ENCODE measurements at regions not wholly inside any gene's neighbourhood (a gene's known extent, or its start where the extent isn't known, plus 50 kb on each side); places are given as distances from the start of the nearest gene placed in this dataset.

DNA sequence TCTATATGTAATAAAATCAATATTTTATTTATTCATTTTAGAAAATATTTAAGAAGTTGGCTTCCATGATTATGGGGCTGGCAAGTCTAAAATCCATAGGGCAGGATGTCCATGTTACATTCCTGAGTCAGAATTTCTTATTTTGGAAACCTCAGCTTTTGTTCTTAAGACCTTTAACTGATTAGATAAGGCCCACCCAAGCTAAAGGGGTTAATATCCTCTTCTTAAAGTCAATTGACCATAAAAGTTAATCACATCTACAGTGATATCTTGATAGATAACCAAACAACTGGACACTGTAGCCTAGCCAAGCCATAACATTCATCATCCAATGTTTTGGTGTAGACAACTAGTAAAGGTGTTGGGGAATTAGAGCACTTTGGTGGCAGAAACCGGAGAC is 1035.4 kb upstream of the ZEB2 start:
- Histone ChIP-seq H4K8ac (ENCODE audit: low read length) (no peak overlapping the region), H3K27me3 (ENCODE audit: control insufficient read depth in 1 of 2, insufficient read depth in 1 of 2, low read length in 2 of 2) (no peaks in the 10 kb centered on the region), H2BK120ac (ENCODE audit: low read depth, low read length) (no peak overlapping the region), H3K23ac (ENCODE audit: low read length in 2 of 2) (no peak overlapping the region), H3K4me2 (ENCODE audit: low read length, poor library complexity, severe bottlenecking) (no peak overlapping the region), H3K18ac (ENCODE audit: low read depth in 1 of 2, low read length in 2 of 2) (no peak overlapping the region), H3K27ac (ENCODE audit: low read length, poor library complexity, severe bottlenecking) (no peak overlapping the region), H2AK5ac (ENCODE audit: low read length, severe bottlenecking) (no peak overlapping the region), H3K79me1 (replicated peaks; ENCODE audit: low read length, poor library complexity, severe bottlenecking) (no peaks in the 10 kb centered on the region), H3K4me3 (ENCODE audit: insufficient read depth in 1 of 2, low read depth in 1 of 2, low read length in 2 of 2) (no peak overlapping the region), H2BK15ac (ENCODE audit: low read depth, poor library complexity, severe bottlenecking) (no peak overlapping the region), H2AFZ (ENCODE audit: low read depth, low read length) (no peak overlapping the region), H3K36me3 (ENCODE audit: control insufficient read depth in 1 of 2, insufficient read depth in 2 of 2, low read depth in 1 of 2, low read length in 2 of 2) (no peaks in the 10 kb centered on the region), H4K91ac (ENCODE audit: low read length) (no peak overlapping the region), H3K4ac (ENCODE audit: low read depth in 1 of 2, low read length in 2 of 2) (no peak overlapping the region), H3K9me3 (ENCODE audit: control insufficient read depth, low read length) (no peaks in the 10 kb centered on the region), H2BK5ac (ENCODE audit: low read depth, low read length, poor library complexity, severe bottlenecking) (no peak overlapping the region), H2BK12ac (ENCODE audit: low read length in 2 of 2) (no peak overlapping the region), H3K14ac (ENCODE audit: low read length in 2 of 2) (no peak overlapping the region), H3K4me1 (ENCODE audit: control insufficient read depth, insufficient read depth, low read depth, low read length) (no peaks in the 10 kb centered on the region), H3K9ac (ENCODE audit: low read length) (no peak overlapping the region)
- no CpG with 5 or more reads among the region's 1 CpG for WGBS
- no peak for DNase-seq

DNA sequence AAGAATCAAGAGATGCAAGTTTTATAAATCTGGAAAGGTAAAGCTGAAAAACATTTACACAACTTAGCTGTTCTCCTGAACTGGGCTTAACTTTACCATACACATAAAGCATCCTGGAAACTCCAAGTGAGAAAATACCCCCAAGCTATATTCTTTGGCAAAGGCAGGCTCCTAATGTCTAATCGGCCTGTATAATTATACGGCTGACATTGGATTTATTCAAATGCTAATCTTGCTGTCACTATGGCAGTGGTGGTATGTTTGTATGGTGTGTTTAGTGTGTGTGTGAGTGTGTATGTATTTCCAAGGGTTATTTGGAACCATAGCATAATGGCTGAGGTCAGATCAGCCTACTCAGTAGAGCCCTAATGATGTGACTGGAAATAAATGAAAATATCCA is 1031.8 kb upstream of the ZEB2 start:
- Histone ChIP-seq H3K36me3 (ENCODE audit: control insufficient read depth in 1 of 2, insufficient read depth in 2 of 2, low read depth in 1 of 2, low read length in 2 of 2) (no peaks in the 10 kb centered on the region), H3K79me1 (replicated peaks; ENCODE audit: low read length, poor library complexity, severe bottlenecking) (no peaks in the 10 kb centered on the region), H4K91ac (ENCODE audit: low read length) (no peak overlapping the region), H3K27me3 (ENCODE audit: control insufficient read depth in 1 of 2, insufficient read depth in 1 of 2, low read length in 2 of 2) (no peaks in the 10 kb centered on the region), H3K4me1 (ENCODE audit: control insufficient read depth, insufficient read depth, low read depth, low read length) (no peaks in the 10 kb centered on the region), H2BK5ac (ENCODE audit: low read depth, low read length, poor library complexity, severe bottlenecking) (no peak overlapping the region), H3K9me3 (ENCODE audit: control insufficient read depth, low read length) (no peaks in the 10 kb centered on the region), H2BK120ac (ENCODE audit: low read depth, low read length) (no peak overlapping the region), H2AFZ (ENCODE audit: low read depth, low read length) (no peak overlapping the region), H2AK5ac (ENCODE audit: low read length, severe bottlenecking) (no peak overlapping the region), H4K8ac (ENCODE audit: low read length) (no peak overlapping the region), H3K23ac (ENCODE audit: low read length in 2 of 2) (no peak overlapping the region), H3K14ac (ENCODE audit: low read length in 2 of 2) (no peak overlapping the region), H2BK12ac (ENCODE audit: low read length in 2 of 2) (no peak overlapping the region), H3K4me3 (ENCODE audit: insufficient read depth in 1 of 2, low read depth in 1 of 2, low read length in 2 of 2) (no peak overlapping the region), H3K9ac (ENCODE audit: low read length) (no peak overlapping the region), H2BK15ac (ENCODE audit: low read depth, poor library complexity, severe bottlenecking) (no peak overlapping the region), H3K27ac (ENCODE audit: low read length, poor library complexity, severe bottlenecking) (no peak overlapping the region), H3K4ac (ENCODE audit: low read depth in 1 of 2, low read length in 2 of 2) (no peak overlapping the region), H3K4me2 (ENCODE audit: low read length, poor library complexity, severe bottlenecking) (no peak overlapping the region), H3K18ac (ENCODE audit: low read depth in 1 of 2, low read length in 2 of 2) (no peak overlapping the region)
- WGBS = 100% methylated on average over 2 of the region's 2 CpGs
- DNase-seq = no peak

DNA sequence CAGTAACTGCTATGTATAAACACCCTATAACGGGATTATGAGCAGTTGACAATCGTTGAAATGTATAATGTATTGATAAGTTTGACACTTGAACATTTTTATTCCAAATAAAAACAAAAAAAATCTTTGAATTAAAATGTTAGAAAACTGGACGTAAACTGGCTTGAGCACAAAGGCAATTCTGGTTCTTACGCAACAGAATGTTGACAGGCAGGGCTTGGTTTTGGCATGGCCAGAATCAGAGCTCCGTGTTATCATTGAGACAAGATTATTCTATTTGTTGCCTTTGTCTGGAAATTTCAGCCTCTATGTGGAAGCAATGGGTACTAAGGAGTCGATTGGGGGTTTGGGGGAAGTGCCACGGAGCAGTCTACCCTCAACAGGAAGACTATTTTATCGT is 1028.6 kb upstream of the ZEB2 start:
- Histone ChIP-seq H3K9ac (ENCODE audit: low read length) (no peak overlapping the region), H2BK15ac (ENCODE audit: low read depth, poor library complexity, severe bottlenecking) (no peak overlapping the region), H2BK5ac (ENCODE audit: low read depth, low read length, poor library complexity, severe bottlenecking) (no peak overlapping the region), H2AFZ (ENCODE audit: low read depth, low read length) (no peak overlapping the region), H3K4me3 (ENCODE audit: insufficient read depth in 1 of 2, low read depth in 1 of 2, low read length in 2 of 2) (no peak overlapping the region), H4K8ac (ENCODE audit: low read length) (no peak overlapping the region), H3K23ac (ENCODE audit: low read length in 2 of 2) (no peak overlapping the region), H2AK5ac (ENCODE audit: low read length, severe bottlenecking) (no peak overlapping the region), H3K27ac (ENCODE audit: low read length, poor library complexity, severe bottlenecking) (no peak overlapping the region), H3K4me2 (ENCODE audit: low read length, poor library complexity, severe bottlenecking) (no peak overlapping the region), H2BK120ac (ENCODE audit: low read depth, low read length) (no peak overlapping the region), H3K14ac (ENCODE audit: low read length in 2 of 2) (no peak overlapping the region), H3K9me3 (ENCODE audit: control insufficient read depth, low read length) (no peaks in the 10 kb centered on the region), H3K4ac (ENCODE audit: low read depth in 1 of 2, low read length in 2 of 2) (no peak overlapping the region), H4K91ac (ENCODE audit: low read length) (no peak overlapping the region), H3K4me1 (ENCODE audit: control insufficient read depth, insufficient read depth, low read depth, low read length) (no peaks in the 10 kb centered on the region), H3K36me3 (ENCODE audit: control insufficient read depth in 1 of 2, insufficient read depth in 2 of 2, low read depth in 1 of 2, low read length in 2 of 2) (no peaks in the 10 kb centered on the region), H3K79me1 (replicated peaks; ENCODE audit: low read length, poor library complexity, severe bottlenecking) (no peaks in the 10 kb centered on the region), H2BK12ac (ENCODE audit: low read length in 2 of 2) (no peak overlapping the region), H3K27me3 (ENCODE audit: control insufficient read depth in 1 of 2, insufficient read depth in 1 of 2, low read length in 2 of 2) (no peaks in the 10 kb centered on the region), H3K18ac (ENCODE audit: low read depth in 1 of 2, low read length in 2 of 2) (no peak overlapping the region)
- DNase-seq = no peak
- 97% methylated on average over 6 of the region's 8 CpGs for WGBS

DNA sequence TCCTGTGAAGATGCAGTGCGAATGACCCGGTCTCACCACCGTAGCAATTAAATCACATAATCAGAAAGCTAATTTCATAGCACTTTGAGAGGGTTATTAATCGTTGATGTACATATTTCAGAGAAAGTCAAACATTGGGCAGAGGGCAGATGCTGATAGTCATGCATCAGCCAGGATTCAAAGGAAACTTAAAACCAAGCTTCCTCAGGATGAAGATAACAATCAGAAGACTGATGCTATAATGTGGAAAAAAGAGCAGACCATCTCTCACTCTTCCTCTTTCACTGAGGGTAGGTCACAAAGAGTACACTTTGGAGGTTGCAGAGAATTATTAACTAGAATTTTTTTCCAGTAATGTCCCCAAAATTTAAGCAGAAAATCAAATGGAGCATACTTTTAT is 1027.7 kb upstream of the ZEB2 start:
- Histone ChIP-seq H3K4me1 (ENCODE audit: control insufficient read depth, insufficient read depth, low read depth, low read length) (no peaks in the 10 kb centered on the region), H2AK5ac (ENCODE audit: low read length, severe bottlenecking) (no peak overlapping the region), H2BK5ac (ENCODE audit: low read depth, low read length, poor library complexity, severe bottlenecking) (no peak overlapping the region), H3K27ac (ENCODE audit: low read length, poor library complexity, severe bottlenecking) (no peak overlapping the region), H4K91ac (ENCODE audit: low read length) (no peak overlapping the region), H3K27me3 (ENCODE audit: control insufficient read depth in 1 of 2, insufficient read depth in 1 of 2, low read length in 2 of 2) (no peaks in the 10 kb centered on the region), H3K4me3 (ENCODE audit: insufficient read depth in 1 of 2, low read depth in 1 of 2, low read length in 2 of 2) (no peak overlapping the region), H3K14ac (ENCODE audit: low read length in 2 of 2) (no peak overlapping the region), H2BK12ac (ENCODE audit: low read length in 2 of 2) (no peak overlapping the region), H3K36me3 (ENCODE audit: control insufficient read depth in 1 of 2, insufficient read depth in 2 of 2, low read depth in 1 of 2, low read length in 2 of 2) (no peaks in the 10 kb centered on the region), H3K9me3 (ENCODE audit: control insufficient read depth, low read length) (no peaks in the 10 kb centered on the region), H2BK15ac (ENCODE audit: low read depth, poor library complexity, severe bottlenecking) (no peak overlapping the region), H3K79me1 (replicated peaks; ENCODE audit: low read length, poor library complexity, severe bottlenecking) (no peaks in the 10 kb centered on the region), H3K4ac (ENCODE audit: low read depth in 1 of 2, low read length in 2 of 2) (no peak overlapping the region), H3K9ac (ENCODE audit: low read length) (no peak overlapping the region), H2BK120ac (ENCODE audit: low read depth, low read length) (no peak overlapping the region), H3K23ac (ENCODE audit: low read length in 2 of 2) (no peak overlapping the region), H2AFZ (ENCODE audit: low read depth, low read length) (no peak overlapping the region), H4K8ac (ENCODE audit: low read length) (no peak overlapping the region), H3K4me2 (ENCODE audit: low read length, poor library complexity, severe bottlenecking) (no peak overlapping the region), H3K18ac (ENCODE audit: low read depth in 1 of 2, low read length in 2 of 2) (no peak overlapping the region)
- DNase-seq = no peak
- WGBS = 100% methylated on average over 1 of the region's 4 CpGs
